Left lung (tissue), 4 donors: ENCODE measurements at regions not wholly inside any gene's neighbourhood (a gene's known extent, or its start where the extent isn't known, plus 50 kb on each side); places are given as distances from the start of the nearest gene placed in this dataset.
A peak's percentile ranks its signal among the peaks of the same experiment; 100 is the strongest.

ENCODE experiments used
- ATAC-seq: fragments of 200-7000 bp; cut with Tn5 transposase; one replicate; pipeline ENCODE4 v1.9.1; 2020; ENCODE audit warnings: moderate library complexity
- DNase-seq, 4 donors: peaks; one replicate each; pipeline ENCODE4 v3.0.0-alpha.2; 2013 to 2020
- H3K27ac ChIP-seq, 2 donors: fragments of 200-600 bp; sonication (generic) in 1 of 2; one replicate each; pipeline versions ENCODE4 v1.5.0 to v1.8.0; 2020 to 2021
- H3K27me3 ChIP-seq, 2 donors: fragments of 200-600 bp; sonication (generic) in 1 of 2; one replicate each; pipeline versions ENCODE4 v1.5.0 to v1.8.0; 2020 to 2021
- H3K36me3 ChIP-seq, 2 donors: fragments of 200-600 bp; sonication (generic) in 1 of 2; one replicate each; pipeline versions ENCODE4 v1.5.0 to v1.8.0; 2020 to 2021
- H3K4me1 ChIP-seq, 2 donors: fragments of 200-600 bp; one replicate each; pipeline ENCODE4 v1.8.0; 2021
- H3K4me3 ChIP-seq, 2 donors: fragments of 200-600 bp; sonication (generic) in 1 of 2; one replicate each; pipeline versions ENCODE4 v1.5.0 to v1.8.0; 2020 to 2021; ENCODE audit warnings: mild to moderate bottlenecking in 1 of 2
- H3K9me3 ChIP-seq, 2 donors: fragments of 200-600 bp; sonication (generic) in 1 of 2; one replicate each; pipeline versions ENCODE4 v1.5.0 to v1.8.0; 2020 to 2021
- intact Hi-C, 2 donors: fragments of 100-400 bp; cut with DNase I; formaldehyde crosslinking; loops; one replicate each; pipeline versions ENCODE4 v1.11.2 to v1.14.2; 2022
- TF ChIP-seq, protein P1 (sequence below), 2 donors: fragments of 200-600 bp; sonication (generic) in 1 of 2; IDR thresholded peaks; one replicate each; pipeline versions ENCODE4 v1.5.0 to v1.8.0; 2021; ENCODE audit warnings: antibody characterized with exemption in 2 of 2
- donor health status: DM: no; HTN: yes; CAD: no.
- donor health status: DM: no; HTN: no; CAD: no.

DNA sequence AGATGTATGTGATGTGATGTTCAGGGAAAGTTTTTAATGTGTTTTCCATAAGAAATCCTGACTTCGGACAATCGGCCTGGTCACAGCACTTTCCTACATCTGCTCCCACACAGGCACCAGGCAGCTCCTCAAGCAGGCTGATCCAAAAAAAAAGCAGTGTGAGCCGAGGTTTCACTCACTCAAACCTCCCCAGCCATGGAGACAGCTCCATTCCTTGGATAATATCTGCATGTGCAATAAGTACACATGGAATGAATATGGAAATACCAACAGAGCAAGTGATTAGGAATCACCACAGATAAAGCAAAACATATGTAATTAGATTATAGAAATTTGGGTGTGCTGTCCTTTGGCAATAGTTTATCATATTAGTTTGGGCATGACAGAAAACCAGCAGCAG is 88.8 kb upstream of the API5 start:
- DNase-seq, result no peak
- H3K27me3 ChIP-seq, result no peaks in the 10 kb centered on the region
- TF ChIP-seq, protein P1, sequence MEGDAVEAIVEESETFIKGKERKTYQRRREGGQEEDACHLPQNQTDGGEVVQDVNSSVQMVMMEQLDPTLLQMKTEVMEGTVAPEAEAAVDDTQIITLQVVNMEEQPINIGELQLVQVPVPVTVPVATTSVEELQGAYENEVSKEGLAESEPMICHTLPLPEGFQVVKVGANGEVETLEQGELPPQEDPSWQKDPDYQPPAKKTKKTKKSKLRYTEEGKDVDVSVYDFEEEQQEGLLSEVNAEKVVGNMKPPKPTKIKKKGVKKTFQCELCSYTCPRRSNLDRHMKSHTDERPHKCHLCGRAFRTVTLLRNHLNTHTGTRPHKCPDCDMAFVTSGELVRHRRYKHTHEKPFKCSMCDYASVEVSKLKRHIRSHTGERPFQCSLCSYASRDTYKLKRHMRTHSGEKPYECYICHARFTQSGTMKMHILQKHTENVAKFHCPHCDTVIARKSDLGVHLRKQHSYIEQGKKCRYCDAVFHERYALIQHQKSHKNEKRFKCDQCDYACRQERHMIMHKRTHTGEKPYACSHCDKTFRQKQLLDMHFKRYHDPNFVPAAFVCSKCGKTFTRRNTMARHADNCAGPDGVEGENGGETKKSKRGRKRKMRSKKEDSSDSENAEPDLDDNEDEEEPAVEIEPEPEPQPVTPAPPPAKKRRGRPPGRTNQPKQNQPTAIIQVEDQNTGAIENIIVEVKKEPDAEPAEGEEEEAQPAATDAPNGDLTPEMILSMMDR (IDR thresholded peaks at IDR 0.05), result no peak
- no peak overlapping the region for H3K4me3 ChIP-seq
- H3K9me3 ChIP-seq, result no peaks in the 10 kb centered on the region
- intact Hi-C loops, result no loop called here
- H3K4me1 ChIP-seq, result no peaks in the 10 kb centered on the region
- no peak overlapping the region for H3K27ac ChIP-seq
- no peaks in the 10 kb centered on the region for H3K36me3 ChIP-seq
- ATAC-seq, result no peak

DNA sequence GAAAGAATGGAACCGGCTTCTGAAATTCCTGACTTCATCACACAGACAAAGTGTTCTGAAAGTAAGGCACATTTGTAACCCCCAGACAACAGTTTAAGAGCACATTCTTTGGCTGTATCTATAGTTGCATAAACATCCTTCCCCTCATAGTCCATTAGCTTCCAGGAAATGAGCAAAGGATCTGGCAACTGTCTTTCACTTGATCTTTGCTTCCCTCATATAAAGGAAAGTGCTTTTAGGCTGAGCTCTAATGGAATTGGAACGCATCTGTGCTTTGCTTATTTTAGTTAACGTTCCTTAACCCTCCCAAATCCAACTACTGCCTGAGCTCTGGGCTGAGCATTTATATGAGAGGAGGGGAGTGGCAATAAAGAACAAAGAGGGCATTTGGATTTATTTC is 76.9 kb upstream of the API5 start:
- H3K9me3 ChIP-seq, result no peaks in the 10 kb centered on the region
- no peak overlapping the region for H3K27ac ChIP-seq
- no peak overlapping the region for H3K4me3 ChIP-seq
- TF ChIP-seq, protein P1 (IDR thresholded peaks at IDR 0.05), result no peak
- no peaks in the 10 kb centered on the region for H3K27me3 ChIP-seq
- no peaks in the 10 kb centered on the region for H3K36me3 ChIP-seq
- H3K4me1 ChIP-seq, result no peaks in the 10 kb centered on the region
- ATAC-seq (no peak), DNase-seq (peak in 2 of 4 donors; percentile 72 to 79)
- intact Hi-C loops, result no loop called here

DNA sequence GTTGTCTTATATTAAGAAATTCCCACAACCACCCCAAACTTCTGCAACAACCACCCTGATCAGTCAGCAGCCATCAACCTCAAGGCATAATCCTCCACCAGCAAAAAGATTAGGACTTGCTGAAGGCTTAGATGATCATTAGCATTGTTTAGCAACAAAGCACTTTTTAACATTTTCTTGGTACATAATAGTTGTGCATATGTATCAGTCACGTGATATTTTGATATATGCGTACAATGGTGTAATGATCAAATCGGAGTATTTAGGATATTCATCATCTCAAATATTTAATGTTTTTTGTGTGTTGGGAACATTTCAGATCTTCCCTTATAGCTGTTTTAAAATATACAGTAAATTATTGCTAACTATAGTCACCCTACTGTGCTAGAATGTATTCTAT is 73.5 kb upstream of the API5 start:
- H3K27ac ChIP-seq, result no peak overlapping the region
- intact Hi-C loops, result no loop called here
- DNase-seq (no peak), ATAC-seq (no peak)
- no peaks in the 10 kb centered on the region for H3K9me3 ChIP-seq
- no peaks in the 10 kb centered on the region for H3K4me1 ChIP-seq
- TF ChIP-seq, protein P1 (IDR thresholded peaks at IDR 0.05), result no peak
- H3K36me3 ChIP-seq, result no peaks in the 10 kb centered on the region
- no peaks in the 10 kb centered on the region for H3K27me3 ChIP-seq
- no peak overlapping the region for H3K4me3 ChIP-seq

DNA sequence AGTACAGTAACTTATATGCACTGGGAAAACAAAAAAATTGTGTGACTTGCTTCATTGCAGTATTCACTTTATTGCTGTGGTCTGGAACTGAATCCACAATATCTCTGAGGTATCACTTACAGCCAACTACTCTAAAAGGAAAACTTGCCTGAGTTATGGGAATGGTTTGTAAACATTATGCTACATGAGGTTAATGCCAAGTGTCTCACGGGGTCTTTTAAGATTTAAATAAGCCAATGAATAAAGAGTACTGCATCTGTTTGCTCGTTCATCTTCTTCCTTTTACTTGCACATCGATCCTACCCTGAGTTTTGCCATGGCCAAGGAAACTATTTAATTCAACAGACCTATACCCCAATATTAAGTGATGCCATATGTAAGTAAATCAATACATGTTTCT is 72.0 kb upstream of the API5 start:
- H3K27me3 ChIP-seq, result no peaks in the 10 kb centered on the region
- H3K4me1 ChIP-seq, result no peaks in the 10 kb centered on the region
- DNase-seq (no peak), ATAC-seq (no peak)
- no peaks in the 10 kb centered on the region for H3K36me3 ChIP-seq
- H3K9me3 ChIP-seq, result no peaks in the 10 kb centered on the region
- intact Hi-C loops, result no loop called here
- TF ChIP-seq, protein P1 (IDR thresholded peaks at IDR 0.05), result no peak
- H3K4me3 ChIP-seq, result no peak overlapping the region
- no peak overlapping the region for H3K27ac ChIP-seq

DNA sequence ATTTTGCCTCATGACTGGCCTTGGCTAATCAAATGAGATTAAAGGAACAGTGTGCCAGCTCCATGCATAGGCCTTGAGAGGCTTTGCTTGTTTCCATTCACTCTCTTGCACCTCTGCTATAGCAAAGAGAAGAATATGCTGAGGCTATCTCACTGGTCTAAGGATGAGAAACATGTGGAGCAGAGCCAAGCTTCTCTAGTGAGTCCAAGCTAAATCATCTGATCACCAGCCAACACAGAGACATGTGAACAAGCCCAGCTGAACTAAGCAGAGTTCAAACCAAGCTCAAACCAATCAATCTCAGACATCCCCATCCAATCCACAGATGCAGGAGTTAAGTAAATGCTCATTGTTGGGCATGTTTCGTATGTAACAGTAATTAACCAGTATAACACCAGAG is 69.4 kb upstream of the API5 start:
- H3K9me3 ChIP-seq, result no peaks in the 10 kb centered on the region
- TF ChIP-seq, protein P1 (IDR thresholded peaks at IDR 0.05), result no peak
- H3K36me3 ChIP-seq, result no peaks in the 10 kb centered on the region
- intact Hi-C loops, result no loop called here
- no peaks in the 10 kb centered on the region for H3K27me3 ChIP-seq
- no peak for ATAC-seq
- DNase-seq, result peak in 2 of 4 donors; percentile 59 to 71
- H3K4me3 ChIP-seq, result no peak overlapping the region
- no peak overlapping the region for H3K27ac ChIP-seq
- H3K4me1 ChIP-seq, result no peaks in the 10 kb centered on the region
